CD4-positive, alpha-beta T cell treated with Interleukin-4 for 4 hours (primary cell): ENCODE measurements at regions not wholly inside any gene's neighbourhood (a gene's known extent, or its start where the extent isn't known, plus 50 kb on each side); places are given as distances from the start of the nearest gene placed in this dataset.

Experiments used
- DNase-seq: peaks from one replicate; pipeline ENCODE4 v3.0.0-alpha.2; 2020

- DNase-seq, result no peak
These were observed 184.7 kb upstream of the FRMPD4 start for GRCh38 chrX:11953615-11954014.

- DNase-seq, result no peak
These were observed 184.1 kb upstream of the FRMPD4 start for GRCh38 chrX:11954176-11954575.

GRCh38 chrX:11960031-11960430 is 178.2 kb upstream of the FRMPD4 start:
- no peak for DNase-seq

- DNase-seq, result no peak
These were observed 172.8 kb upstream of the FRMPD4 start for GRCh38 chrX:11965436-11965835.

GRCh38 chrX:11967986-11968869 is 170.0 kb upstream of the FRMPD4 start:
- no peak for DNase-seq

- DNase-seq, result no peak
These were observed 169.3 kb upstream of the FRMPD4 start for GRCh38 chrX:11968991-11969390.

- DNase-seq, result no peak
These were observed 167.5 kb upstream of the FRMPD4 start for GRCh38 chrX:11970578-11971359.

- no peak for DNase-seq
These were observed 161.6 kb upstream of the FRMPD4 start for GRCh38 chrX:11976663-11977062.

GRCh38 chrX:11992271-11992670 is 146.0 kb upstream of the FRMPD4 start:
- DNase-seq, result no peak

- no peak for DNase-seq
These were observed 143.1 kb upstream of the FRMPD4 start for GRCh38 chrX:11995146-11995545.

- DNase-seq, result no peak
These were observed 141.5 kb upstream of the FRMPD4 start for GRCh38 chrX:11996810-11997209.

- no peak for DNase-seq
These were observed 139.3 kb upstream of the FRMPD4 start for GRCh38 chrX:11998944-11999343.

- DNase-seq, result no peak
These were observed 135.4 kb upstream of the FRMPD4 start for GRCh38 chrX:12002876-12003275.

GRCh38 chrX:12007881-12008280 is 130.4 kb upstream of the FRMPD4 start:
- DNase-seq, result no peak

GRCh38 chrX:12010436-12010835 is 127.8 kb upstream of the FRMPD4 start:
- no peak for DNase-seq

- no peak for DNase-seq
These were observed 127.2 kb upstream of the FRMPD4 start for GRCh38 chrX:12011075-12011474.

GRCh38 chrX:12013211-12013618 is 125.1 kb upstream of the FRMPD4 start:
- DNase-seq, result no peak

- no peak for DNase-seq
These were observed 116.6 kb upstream of the FRMPD4 start for GRCh38 chrX:12021698-12022097.

- no peak for DNase-seq
These were observed 111.8 kb upstream of the FRMPD4 start for GRCh38 chrX:12026481-12026880.

- no peak for DNase-seq
These were observed 106.2 kb upstream of the FRMPD4 start for GRCh38 chrX:12032082-12032481.

- no peak for DNase-seq
These were observed 103.5 kb upstream of the FRMPD4 start for GRCh38 chrX:12034741-12035140.

- DNase-seq, result no peak
These were observed 95.7 kb upstream of the FRMPD4 start for GRCh38 chrX:12042615-12043014.

GRCh38 chrX:12052109-12052508 is 86.2 kb upstream of the FRMPD4 start:
- DNase-seq, result no peak

- DNase-seq, result no peak
These were observed 80.2 kb upstream of the FRMPD4 start for GRCh38 chrX:12058087-12058486.
